ENCODE measurements at regions not wholly inside any gene's neighbourhood (a gene's known extent, or its start where the extent isn't known, plus 50 kb on each side); places are given as distances from the start of the nearest gene placed in this dataset.

DNA sequence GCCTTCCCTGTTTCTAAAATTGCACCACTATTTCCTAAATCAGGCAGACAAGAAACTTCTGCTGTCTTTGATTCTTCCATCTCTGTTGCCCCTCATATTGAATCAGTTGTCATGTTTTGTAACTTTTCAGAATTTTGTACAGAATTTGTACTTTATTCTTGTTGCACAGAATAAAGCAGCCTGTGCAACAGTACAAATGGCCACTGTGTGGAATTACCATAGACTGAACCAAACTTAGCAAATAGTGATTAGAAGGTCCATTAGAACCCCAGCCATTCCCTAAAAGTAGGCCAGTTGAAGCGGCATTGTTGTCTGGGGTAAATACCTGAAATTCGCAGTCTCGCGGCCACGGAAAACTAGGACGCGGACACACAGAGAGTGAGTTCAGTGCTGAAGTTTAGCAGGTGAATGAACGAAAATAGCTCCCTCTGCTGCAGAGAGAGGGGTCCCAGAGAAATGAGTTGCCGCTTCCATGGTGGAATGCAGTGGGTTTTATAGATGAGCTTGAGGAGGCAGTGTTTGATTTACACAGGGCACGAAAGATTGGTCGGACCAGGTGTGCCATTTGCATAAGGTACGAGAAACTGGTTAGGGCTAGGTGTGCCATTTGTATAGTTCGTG, 71.8 kb downstream of the C4orf33 start:
- DNase-seq, result no peak

DNA sequence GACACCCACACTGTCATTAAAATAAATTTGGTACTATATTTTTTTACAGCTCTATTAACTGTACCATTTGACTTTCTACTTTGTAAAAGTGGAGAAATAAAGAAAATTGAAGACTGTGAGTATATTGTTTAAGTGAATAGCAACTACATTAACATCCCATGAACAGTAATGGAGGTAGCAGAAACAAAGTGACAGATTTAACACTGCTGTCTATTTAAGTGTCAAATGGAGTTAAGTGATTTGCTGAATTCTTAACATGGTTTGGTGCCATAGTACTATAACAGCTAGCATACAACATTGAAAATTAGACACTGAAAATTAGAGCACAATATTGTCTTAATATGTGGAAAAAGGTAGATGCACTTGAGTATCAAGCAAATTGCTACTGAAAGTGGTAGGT, 76.2 kb downstream of the C4orf33 start:
- no peak for DNase-seq

DNA sequence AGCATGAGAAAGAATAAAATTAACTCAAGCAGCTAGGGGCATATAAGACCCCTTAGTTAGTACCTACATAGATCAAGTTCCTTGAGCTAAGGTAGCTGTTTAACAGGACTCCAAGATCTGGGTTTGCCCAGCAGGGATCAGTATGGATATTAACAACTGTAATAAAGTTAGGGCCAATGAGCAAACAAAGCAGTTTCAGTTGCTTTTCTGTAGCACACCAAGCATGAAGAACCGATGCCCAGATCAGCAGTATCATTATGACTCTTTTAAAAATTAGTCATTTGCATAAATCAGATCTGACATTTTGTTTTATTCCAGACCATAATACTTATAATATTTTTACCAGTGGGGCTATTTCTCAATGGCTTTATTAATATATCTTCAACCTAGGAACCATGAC, 80.9 kb downstream of the C4orf33 start:
- no peak for DNase-seq

GRCh38 chr4:129179276-129179675, 83.3 kb downstream of the C4orf33 start:
- DNase-seq, result no peak

DNA sequence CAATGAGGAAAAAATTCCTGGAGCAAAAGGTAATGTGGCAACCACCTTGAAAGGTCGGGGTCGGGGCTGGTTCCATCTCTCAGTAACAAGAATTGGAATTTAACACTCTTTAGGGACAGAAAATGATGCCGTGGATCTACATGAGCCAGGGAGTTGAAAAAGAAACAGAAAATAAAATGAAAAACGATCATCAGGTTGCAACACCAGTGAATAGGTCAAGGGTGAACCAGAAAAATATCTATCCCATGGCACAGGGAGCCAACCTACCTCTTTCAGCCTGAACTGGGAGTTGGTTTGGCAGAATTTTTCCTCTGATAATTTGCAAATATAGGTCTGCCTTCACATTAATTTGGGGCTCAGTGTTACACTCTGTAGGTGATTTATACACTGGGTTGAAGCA, 93.7 kb downstream of the C4orf33 start:
- DNase-seq, result no peak

DNA sequence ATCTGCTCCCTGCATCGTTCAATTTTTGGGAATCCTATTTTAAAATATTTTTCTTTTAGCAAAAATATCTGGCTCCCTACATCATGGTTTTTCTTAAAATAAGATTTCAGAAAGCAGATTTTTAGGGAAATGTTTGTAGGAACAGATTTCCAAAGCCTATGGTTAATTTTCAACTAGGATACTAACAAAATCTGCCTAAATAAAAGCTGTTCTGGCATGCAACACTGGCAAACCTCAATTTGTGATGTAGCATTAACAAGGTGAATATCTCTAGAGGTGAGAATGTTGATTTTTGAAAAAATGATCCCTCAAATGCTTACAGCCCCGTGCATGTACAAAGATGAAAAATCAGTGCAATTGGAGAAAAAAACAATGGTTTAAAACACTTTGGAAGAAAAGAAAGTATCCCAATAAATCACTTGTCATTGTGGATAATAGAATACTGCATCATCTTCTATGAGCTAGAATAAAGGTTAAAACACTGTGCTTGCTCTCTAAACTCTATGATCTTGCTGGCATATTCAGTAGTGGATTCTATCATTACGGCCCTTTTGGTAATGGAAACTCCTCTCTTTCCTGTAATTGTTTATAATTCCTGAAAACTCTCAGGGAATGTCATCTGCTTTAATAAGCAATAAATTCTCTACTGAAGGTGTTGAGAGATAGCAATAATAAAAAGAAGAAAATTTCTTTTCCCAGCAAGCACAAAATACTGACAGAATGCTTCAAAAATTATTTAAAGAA, 97.6 kb downstream of the C4orf33 start:
- DNase-seq, result no peak

DNA sequence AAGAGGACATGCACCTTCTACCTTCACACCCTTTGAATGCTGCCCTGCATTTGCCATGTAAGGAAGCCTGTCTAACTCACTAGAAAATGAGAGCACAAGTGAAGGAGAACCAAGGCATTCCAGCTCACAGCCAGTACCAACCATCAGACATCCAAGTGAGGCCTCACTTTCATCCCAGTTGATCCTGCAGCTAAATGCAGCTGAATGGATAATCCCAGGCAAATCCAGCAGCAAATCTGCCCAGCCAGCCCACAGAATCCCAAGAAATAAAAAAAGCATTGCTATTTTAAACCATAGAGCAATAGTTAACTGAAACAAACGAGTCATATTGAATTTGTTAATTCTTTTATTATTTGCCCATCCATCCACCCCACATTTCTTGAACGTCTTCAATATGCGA, 112.5 kb downstream of the C4orf33 start:
- no peak for DNase-seq

DNA sequence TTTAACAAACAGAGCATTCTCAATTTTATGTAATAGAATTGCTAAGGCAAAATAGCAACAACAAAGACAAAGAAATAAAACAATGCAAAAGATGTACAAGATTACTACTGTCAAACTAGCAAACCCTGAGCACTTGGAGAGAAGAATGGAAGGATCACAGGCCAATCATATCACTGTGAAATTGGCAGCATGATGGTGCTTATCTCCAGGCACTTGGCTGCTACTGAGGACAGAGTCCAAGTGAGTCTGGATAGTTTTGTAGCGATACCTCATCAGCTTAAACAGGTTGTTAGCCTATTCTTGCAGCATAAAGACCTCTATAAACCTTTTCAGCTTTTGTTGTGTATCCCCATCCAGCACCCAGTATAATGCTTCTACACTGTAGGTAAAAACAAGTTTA, 117.7 kb downstream of the C4orf33 start:
- no peak for DNase-seq

DNA sequence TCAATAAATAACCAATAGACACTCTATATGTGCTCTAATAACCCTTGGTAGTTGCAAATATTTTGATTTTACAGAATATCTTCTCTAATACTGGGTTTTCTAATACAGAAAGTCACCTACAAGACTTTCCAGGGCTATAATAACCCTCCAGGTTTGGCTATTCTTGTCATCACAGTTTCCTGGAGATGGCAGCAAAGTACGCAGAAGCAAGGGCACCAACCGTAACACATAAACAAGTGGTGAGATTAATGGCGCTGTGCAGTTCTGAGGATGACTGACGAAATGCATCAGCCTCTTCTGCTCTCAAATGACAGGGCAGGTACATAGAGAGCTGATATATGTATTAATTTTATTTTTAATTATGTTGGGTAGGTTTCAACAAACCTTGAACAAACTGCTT, 122.4 kb downstream of the C4orf33 start:
- no peak for DNase-seq

DNA sequence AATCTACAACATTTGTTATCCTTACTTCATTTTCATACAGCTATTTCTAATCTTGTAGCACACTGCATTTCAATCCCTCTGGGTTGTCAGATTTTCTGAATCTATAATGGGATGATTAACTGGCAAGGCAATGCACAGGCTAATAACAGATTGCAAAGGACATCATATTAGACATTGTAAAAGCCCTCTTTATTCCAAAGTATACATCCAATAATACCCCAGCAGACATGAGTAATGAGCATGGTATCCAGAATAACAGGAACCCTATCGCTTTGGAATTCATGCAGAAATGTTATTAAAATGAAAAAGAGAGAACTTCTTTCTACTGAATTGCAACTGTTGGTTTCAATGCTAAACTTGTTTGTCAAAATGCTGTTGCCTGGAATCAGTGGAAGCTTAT, 122.9 kb downstream of the C4orf33 start:
- no peak for DNase-seq

DNA sequence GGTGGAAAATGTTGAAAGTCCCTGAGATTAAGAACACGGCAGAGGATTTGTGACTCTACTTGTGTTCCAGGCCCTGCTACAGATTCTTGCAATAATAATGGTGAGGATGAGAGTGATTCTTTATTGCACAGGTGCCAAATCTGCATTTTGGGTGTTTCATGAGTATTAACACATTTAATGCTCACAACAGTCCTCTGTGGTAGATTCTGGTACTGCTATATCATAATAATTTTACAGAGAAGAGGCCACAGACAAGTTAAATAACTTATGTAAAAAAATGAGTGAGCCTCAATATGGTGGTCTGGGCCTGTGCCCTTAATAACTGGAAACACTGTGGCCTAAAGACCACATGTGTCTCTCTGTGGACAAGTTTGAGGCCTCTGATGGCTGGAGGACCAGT, 124.3 kb downstream of the C4orf33 start:
- DNase-seq, result no peak

GRCh38 chr4:129223945-129224344, 128.0 kb downstream of the C4orf33 start:
- no peak for DNase-seq

DNA sequence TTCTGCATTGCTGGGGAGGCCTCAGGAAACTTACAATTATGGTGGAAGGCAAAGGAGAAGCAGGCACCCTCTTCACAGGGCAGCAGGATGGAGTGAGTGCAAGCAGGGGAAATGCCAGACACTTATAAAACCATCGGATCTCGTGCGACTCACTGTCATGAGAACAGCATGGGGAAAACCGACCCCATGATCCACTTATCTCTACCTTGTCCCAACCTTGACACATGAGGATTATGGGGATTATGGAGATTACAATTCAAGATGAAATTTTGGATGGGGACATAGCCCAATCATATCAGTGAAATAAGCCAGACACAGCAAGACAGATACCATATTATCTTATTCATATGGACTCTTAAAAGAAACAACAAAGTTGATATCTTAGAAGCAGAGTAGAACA, 134.9 kb downstream of the C4orf33 start:
- no peak for DNase-seq

DNA sequence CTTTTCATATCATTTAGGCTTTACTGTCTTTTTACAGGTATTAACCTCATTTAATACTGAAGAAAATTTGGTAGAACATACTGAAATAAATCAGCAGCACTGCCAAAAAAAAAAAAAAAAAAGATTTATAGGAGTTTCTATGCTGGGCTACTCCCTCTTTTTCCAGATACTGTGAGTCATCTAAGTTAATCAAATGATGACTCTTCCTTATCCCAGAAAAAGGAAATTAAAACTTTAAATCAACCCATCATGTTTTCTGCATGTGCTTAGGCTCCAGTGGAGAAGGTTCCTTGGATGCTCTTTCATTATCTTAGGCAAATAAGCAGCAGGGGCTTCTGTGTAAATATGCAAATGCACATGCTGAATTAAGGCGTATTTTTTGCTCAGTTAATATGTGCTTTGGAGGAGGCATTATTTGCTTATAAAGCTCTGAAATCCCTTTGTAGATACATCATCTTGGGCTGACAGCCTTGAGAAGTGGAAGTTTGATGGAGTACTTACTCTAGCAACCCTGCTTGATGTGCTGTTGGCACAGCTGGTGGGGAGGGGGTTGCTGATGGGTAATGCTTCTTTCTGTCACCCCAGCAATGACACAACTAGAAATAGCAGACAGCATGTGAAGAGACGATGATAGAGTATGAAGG, 136.1 kb downstream of the C4orf33 start:
- DNase-seq, result no peak

DNA sequence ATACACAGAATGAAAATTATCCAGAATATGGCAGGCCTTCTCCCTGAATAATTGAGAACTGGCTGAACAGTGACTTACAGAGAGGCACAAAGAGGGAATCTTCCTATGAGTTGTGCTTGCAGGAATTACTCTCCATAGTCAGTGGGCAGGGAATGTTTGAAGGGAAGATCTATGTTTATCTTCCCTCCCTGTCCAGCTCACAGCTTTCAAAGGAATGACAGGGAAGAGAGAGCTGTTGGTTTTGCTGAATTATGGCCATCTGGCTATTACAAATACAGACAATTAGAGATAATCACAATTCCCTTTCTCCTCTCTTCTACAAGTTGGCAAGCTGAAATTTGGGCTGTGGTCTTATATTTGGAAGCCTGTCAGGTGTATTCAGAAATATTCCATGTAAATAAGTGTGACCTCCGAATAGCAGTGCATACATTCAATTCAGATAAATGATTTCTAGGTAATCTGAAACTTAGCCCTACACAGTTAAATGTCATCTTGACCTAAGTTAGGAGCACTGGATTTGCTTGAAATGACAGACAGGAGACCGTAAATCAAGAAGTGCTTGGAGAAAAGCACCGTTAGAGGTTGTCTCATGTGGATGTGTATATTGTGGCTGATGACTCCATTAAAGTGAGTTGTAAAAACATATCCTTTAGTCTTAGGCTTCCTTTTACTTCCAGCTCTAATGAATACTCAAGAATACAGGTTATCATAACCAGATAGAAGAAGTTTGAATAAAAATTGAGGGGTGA, 136.8 kb downstream of the C4orf33 start:
- no peak for DNase-seq

GRCh38 chr4:129233691-129234090, 137.7 kb downstream of the C4orf33 start:
- DNase-seq, result no peak

- no peak for DNase-seq
Measured at GRCh38 chr4:129236351-129236750, 140.4 kb downstream of the C4orf33 start.

DNA sequence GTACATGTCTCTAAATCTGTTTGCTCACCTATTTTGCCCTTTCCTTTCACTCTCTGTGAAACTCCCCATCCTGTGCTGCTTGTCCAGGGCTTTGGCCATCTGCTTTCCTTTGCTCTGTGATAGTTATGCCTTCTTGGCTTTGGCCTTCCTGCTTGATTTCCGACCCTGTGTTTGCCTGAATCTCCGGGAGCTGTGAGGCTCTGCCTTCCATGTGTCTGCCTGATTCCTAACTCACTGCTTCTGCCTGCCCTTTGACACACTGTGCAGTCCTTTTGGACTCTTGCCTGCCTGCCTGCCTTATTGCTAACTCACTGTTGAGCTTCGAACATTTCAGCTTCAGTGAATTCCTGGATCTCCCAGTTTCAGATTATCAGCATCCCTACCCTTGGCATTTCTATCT, 143.1 kb downstream of the C4orf33 start:
- no peak for DNase-seq

GRCh38 chr4:129240816-129241215, 144.9 kb downstream of the C4orf33 start:
- no peak for DNase-seq

- no peak for DNase-seq
Measured at GRCh38 chr4:129246145-129246544, 150.2 kb downstream of the C4orf33 start.

- no peak for DNase-seq
Measured at GRCh38 chr4:129246910-129247461, 151.0 kb downstream of the C4orf33 start.

DNA sequence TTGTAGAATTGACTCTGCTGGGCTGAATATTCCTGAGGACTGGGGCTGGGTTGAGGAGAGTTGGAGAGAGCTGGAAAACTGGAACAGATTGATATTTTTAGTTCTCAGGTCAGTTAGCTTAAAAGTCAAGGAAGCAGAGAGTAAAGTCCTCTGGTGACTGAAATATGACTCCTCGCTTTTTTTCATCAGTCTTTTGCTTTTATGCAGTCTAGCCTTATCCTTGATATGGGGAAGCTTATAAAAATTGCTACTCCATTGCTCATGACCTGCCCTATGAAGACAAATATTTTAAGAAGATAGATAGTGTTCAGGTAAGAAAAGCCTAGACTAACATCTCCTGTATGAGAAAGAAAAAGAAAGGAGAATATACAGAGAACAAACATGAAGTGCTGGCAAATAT, 152.7 kb downstream of the C4orf33 start:
- DNase-seq, result no peak

GRCh38 chr4:129254126-129254525, 158.2 kb downstream of the C4orf33 start:
- no peak for DNase-seq
